ENCODE measurements at regions not wholly inside any gene's neighbourhood (a gene's known extent, or its start where the extent isn't known, plus 50 kb on each side); places are given as distances from the start of the nearest gene placed in this dataset.
"Not testable (repeated sequence)": the region's sequence is repeated elsewhere in the genome, so short reads cannot be mapped to it uniquely, and the experiment has no call there.

DNA sequence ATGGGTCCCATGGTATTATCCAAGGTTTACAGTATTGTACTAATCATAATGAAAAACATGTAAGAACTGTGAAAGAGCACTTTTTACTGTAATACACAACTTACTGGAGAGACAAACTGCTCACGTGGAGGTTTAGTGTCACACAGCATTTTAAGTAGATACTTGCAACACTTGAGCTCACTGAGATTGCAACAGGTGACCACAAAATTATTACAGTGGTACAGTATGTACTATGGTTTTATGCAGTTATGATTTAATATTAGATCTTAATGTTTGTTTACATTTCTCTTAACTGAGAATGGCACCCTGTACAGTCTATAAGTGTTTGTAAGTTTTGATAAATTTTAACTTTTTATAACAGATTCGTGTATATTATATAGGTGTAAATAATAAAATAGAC is 118.6 kb upstream of the SKOR2 start:
- Mint-ChIP-seq H3K4me3 (no peak overlapping the region), H3K9me3 (no peaks in the 10 kb centered on the region), H3K27ac (no peak overlapping the region), H3K4me1 (ENCODE audit: low read depth) (no peaks in the 10 kb centered on the region), H3K36me3 (ENCODE audit: low read depth) (no peaks in the 10 kb centered on the region), H3K27me3 (ENCODE audit: low read depth) (no peaks in the 10 kb centered on the region)

- not testable (repeated sequence) for H3K4me3 Mint-ChIP-seq
These were observed 102.6 kb upstream of the SKOR2 start for GRCh38 chr18:47354061-47354460.

GRCh38 chr18:47346016-47346415 is 94.6 kb upstream of the SKOR2 start:
- H3K27me3 Mint-ChIP-seq (ENCODE audit: low read depth), result no peaks in the 10 kb centered on the region
- H3K27ac Mint-ChIP-seq, result no peak overlapping the region
- no peak overlapping the region for H3K4me3 Mint-ChIP-seq
- no peaks in the 10 kb centered on the region for H3K9me3 Mint-ChIP-seq
- H3K36me3 Mint-ChIP-seq (ENCODE audit: low read depth), result no peaks in the 10 kb centered on the region
- no peaks in the 10 kb centered on the region for H3K4me1 Mint-ChIP-seq (ENCODE audit: low read depth)

More at GRCh38 chr18:47354061-47354460, 102.6 kb upstream of the SKOR2 start:
- H3K9me3 Mint-ChIP-seq; H3K36me3 Mint-ChIP-seq (ENCODE audit: low read depth); H3K27me3 Mint-ChIP-seq (ENCODE audit: low read depth); H3K4me1 Mint-ChIP-seq (ENCODE audit: low read depth); H3K27ac Mint-ChIP-seq: not testable (repeated sequence)

GRCh38 chr18:47345291-47345690 is 93.8 kb upstream of the SKOR2 start:
- Mint-ChIP-seq H3K36me3 (ENCODE audit: low read depth) (no peaks in the 10 kb centered on the region), H3K4me1 (ENCODE audit: low read depth) (no peaks in the 10 kb centered on the region), H3K4me3 (no peak overlapping the region), H3K27me3 (ENCODE audit: low read depth) (no peaks in the 10 kb centered on the region), H3K27ac (no peak overlapping the region), H3K9me3 (no peaks in the 10 kb centered on the region)

DNA sequence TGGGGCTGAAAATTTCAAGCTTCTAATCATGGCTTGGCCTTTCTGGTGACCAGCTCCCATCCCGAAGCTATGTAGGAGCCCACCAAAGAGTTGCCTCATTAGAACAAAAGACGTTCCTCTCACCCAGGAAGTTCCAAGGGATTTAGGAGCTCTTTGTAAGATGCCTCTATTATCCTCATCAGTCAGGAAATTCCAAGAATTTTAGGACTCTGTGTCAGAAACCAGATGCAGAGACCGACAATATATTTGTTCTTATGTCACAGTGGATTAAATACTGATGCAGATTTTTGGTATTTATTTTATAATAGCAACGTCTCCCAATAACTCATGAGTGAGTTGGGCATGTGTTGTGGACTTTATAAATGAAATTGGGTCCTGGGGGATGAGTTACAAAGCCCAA is 91.8 kb upstream of the SKOR2 start:
- no peaks in the 10 kb centered on the region for H3K36me3 Mint-ChIP-seq (ENCODE audit: low read depth)
- no peaks in the 10 kb centered on the region for H3K9me3 Mint-ChIP-seq
- no peaks in the 10 kb centered on the region for H3K4me1 Mint-ChIP-seq (ENCODE audit: low read depth)
- H3K27ac Mint-ChIP-seq, result no peak overlapping the region
- H3K4me3 Mint-ChIP-seq, result no peak overlapping the region
- H3K27me3 Mint-ChIP-seq (ENCODE audit: low read depth), result no peaks in the 10 kb centered on the region

- no peak overlapping the region for H3K27ac Mint-ChIP-seq
- no peak overlapping the region for H3K4me3 Mint-ChIP-seq
- H3K9me3 Mint-ChIP-seq, result no peaks in the 10 kb centered on the region
- H3K4me1 Mint-ChIP-seq (ENCODE audit: low read depth), result no peaks in the 10 kb centered on the region
- H3K27me3 Mint-ChIP-seq (ENCODE audit: low read depth), result no peaks in the 10 kb centered on the region
- H3K36me3 Mint-ChIP-seq (ENCODE audit: low read depth), result no peaks in the 10 kb centered on the region
These were observed 91.1 kb upstream of the SKOR2 start for GRCh38 chr18:47342566-47342965.

DNA sequence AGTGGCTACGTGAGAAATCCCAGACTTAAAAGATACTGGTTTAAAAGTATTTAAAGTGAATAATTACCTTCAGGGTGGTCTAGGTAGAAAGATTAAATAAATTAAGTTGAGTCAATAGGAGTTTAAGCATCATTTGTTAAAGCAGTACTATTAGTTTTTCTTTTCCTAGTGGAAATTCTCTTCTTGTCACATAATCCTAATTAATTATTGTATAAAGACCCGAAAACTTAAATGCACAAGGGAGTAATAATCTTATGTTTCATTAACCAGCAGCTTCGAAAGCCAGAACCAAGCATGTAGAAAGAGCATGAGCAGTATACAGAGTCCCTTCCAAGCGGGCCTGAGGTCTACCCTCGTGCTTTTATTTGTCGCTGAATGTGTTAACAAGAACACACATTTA is 90.2 kb upstream of the SKOR2 start:
- no peaks in the 10 kb centered on the region for H3K36me3 Mint-ChIP-seq (ENCODE audit: low read depth)
- no peaks in the 10 kb centered on the region for H3K9me3 Mint-ChIP-seq
- no peak overlapping the region for H3K4me3 Mint-ChIP-seq
- H3K4me1 Mint-ChIP-seq (ENCODE audit: low read depth), result no peaks in the 10 kb centered on the region
- no peaks in the 10 kb centered on the region for H3K27me3 Mint-ChIP-seq (ENCODE audit: low read depth)
- H3K27ac Mint-ChIP-seq, result no peak overlapping the region

- peaks cover 9% of the 10 kb centered on the region for H3K27me3 Mint-ChIP-seq (ENCODE audit: low read depth)
- no peaks in the 10 kb centered on the region for H3K36me3 Mint-ChIP-seq (ENCODE audit: low read depth)
- no peak overlapping the region for H3K4me3 Mint-ChIP-seq
- H3K9me3 Mint-ChIP-seq, result no peaks in the 10 kb centered on the region
- no peak overlapping the region for H3K27ac Mint-ChIP-seq
- no peaks in the 10 kb centered on the region for H3K4me1 Mint-ChIP-seq (ENCODE audit: low read depth)
These were observed 83.5 kb upstream of the SKOR2 start for GRCh38 chr18:47334966-47335365.

- peaks cover 9% of the 10 kb centered on the region for H3K27me3 Mint-ChIP-seq (ENCODE audit: low read depth)
- H3K9me3 Mint-ChIP-seq, result no peaks in the 10 kb centered on the region
- H3K27ac Mint-ChIP-seq, result no peak overlapping the region
- H3K4me1 Mint-ChIP-seq (ENCODE audit: low read depth), result no peaks in the 10 kb centered on the region
- H3K4me3 Mint-ChIP-seq, result no peak overlapping the region
- no peaks in the 10 kb centered on the region for H3K36me3 Mint-ChIP-seq (ENCODE audit: low read depth)
These were observed 82.6 kb upstream of the SKOR2 start for GRCh38 chr18:47333926-47334635.

- Mint-ChIP-seq H3K36me3 (ENCODE audit: low read depth) (no peaks in the 10 kb centered on the region), H3K4me3 (no peak overlapping the region), H3K27me3 (ENCODE audit: low read depth) (peaks cover 9% of the 10 kb centered on the region), H3K4me1 (ENCODE audit: low read depth) (no peaks in the 10 kb centered on the region), H3K9me3 (no peaks in the 10 kb centered on the region), H3K27ac (no peak overlapping the region)
These were observed 80.2 kb upstream of the SKOR2 start for GRCh38 chr18:47331641-47332040.

DNA sequence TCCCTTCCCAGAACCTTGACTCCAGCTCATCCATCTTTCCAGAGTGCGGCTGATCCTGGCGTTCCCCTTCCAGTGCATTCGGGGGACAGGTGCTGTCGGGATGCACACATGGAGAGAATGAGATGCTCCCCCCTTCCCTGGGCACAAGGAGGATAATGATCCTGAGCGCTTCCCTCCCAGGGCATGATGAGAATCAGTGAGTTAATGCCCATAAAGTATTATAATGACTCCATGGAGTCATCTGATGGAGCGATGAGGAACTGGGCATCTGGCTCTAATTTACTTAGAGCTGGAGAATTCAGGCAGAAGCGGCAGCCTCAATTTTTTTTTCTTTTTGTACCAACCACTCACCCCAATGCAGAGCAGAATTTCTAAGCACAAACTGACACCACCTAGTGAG is 79.6 kb upstream of the SKOR2 start:
- Mint-ChIP-seq H3K36me3 (ENCODE audit: low read depth) (no peaks in the 10 kb centered on the region), H3K27me3 (ENCODE audit: low read depth) (peaks cover 9% of the 10 kb centered on the region), H3K4me3 (no peak overlapping the region), H3K27ac (no peak overlapping the region), H3K9me3 (no peaks in the 10 kb centered on the region), H3K4me1 (ENCODE audit: low read depth) (no peaks in the 10 kb centered on the region)

GRCh38 chr18:47323158-47323557 is 71.7 kb upstream of the SKOR2 start:
- no peak overlapping the region for H3K4me3 Mint-ChIP-seq
- peaks cover 3% of the 10 kb centered on the region for H3K27me3 Mint-ChIP-seq (ENCODE audit: low read depth)
- H3K36me3 Mint-ChIP-seq (ENCODE audit: low read depth), result no peaks in the 10 kb centered on the region
- H3K27ac Mint-ChIP-seq, result no peak overlapping the region
- no peaks in the 10 kb centered on the region for H3K9me3 Mint-ChIP-seq
- peaks cover 18% of the 10 kb centered on the region for H3K4me1 Mint-ChIP-seq (ENCODE audit: low read depth)

DNA sequence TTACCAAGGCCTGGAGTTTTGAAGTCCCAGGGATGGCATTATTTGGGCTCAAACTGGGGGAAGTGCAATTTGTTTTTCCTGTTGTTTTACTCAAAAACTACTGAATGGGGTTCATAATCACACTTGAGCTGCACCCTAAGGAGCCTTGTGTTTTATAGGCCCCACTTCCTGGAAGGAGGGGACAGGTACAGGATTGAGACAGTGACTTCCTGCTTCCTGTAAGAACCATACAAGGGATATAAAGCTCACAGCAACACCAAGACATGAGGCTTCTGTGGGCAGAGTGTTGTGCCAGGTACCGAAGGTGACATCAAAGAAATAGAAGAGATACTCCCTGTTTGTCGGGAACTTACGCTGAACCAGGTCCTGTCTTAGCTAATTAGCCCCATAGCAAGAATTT is 70.4 kb upstream of the SKOR2 start:
- Mint-ChIP-seq H3K36me3 (ENCODE audit: low read depth) (no peaks in the 10 kb centered on the region), H3K27ac (no peak overlapping the region)

GRCh38 chr18:47317824-47318508 is 66.5 kb upstream of the SKOR2 start:
- peaks cover 3% of the 10 kb centered on the region for H3K27me3 Mint-ChIP-seq (ENCODE audit: low read depth)
- H3K27ac Mint-ChIP-seq, result no peak overlapping the region
- peaks cover 17% of the 10 kb centered on the region for H3K4me1 Mint-ChIP-seq (ENCODE audit: low read depth)
- H3K9me3 Mint-ChIP-seq, result no peaks in the 10 kb centered on the region
- H3K4me3 Mint-ChIP-seq, result no peak overlapping the region
- no peaks in the 10 kb centered on the region for H3K36me3 Mint-ChIP-seq (ENCODE audit: low read depth)

More for the DNA sequence above, 70.4 kb upstream of the SKOR2 start:
- Mint-ChIP-seq H3K4me3 (no peak overlapping the region), H3K27me3 (ENCODE audit: low read depth) (peaks cover 3% of the 10 kb centered on the region), H3K4me1 (ENCODE audit: low read depth) (peaks cover 22% of the 10 kb centered on the region), H3K9me3 (no peaks in the 10 kb centered on the region)

DNA sequence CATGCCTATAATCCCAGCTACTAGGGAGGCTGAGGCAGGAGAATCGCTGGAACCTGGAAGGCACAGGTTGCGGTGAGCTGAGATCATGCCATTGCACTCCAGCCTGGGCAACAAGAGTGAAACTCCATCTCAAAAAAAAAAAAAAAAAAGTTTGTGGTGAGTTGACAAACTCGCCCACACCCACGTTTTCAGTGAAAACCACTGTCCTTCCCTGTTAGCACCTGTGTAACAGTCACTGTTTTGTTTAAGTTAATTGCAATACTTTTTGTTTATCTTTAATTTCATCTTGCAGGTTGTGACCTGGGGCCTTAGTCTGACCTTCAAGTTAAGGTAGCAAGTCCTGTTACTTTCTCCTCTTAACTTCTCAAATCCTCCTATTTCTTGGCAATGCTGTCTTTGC is 65.5 kb upstream of the SKOR2 start:
- no peak overlapping the region for H3K27ac Mint-ChIP-seq
- no peaks in the 10 kb centered on the region for H3K36me3 Mint-ChIP-seq (ENCODE audit: low read depth)
- H3K4me3 Mint-ChIP-seq, result no peak overlapping the region

More for the DNA sequence above, 65.5 kb upstream of the SKOR2 start:
- H3K9me3 Mint-ChIP-seq, result no peaks in the 10 kb centered on the region
- peaks cover 7% of the 10 kb centered on the region for H3K27me3 Mint-ChIP-seq (ENCODE audit: low read depth)
- H3K4me1 Mint-ChIP-seq (ENCODE audit: low read depth), result peaks cover 8% of the 10 kb centered on the region

All from T-helper 1 cell treated with Interleukin-12 subunit alpha and Interleukin-12 subunit beta and Interleukin-4 antibody, amounts not matched to agents 30 μg/mL and 1 μg/mL, for 36 hours (primary cell).